ENCODE measurements at regions not wholly inside any gene's neighbourhood (a gene's known extent, or its start where the extent isn't known, plus 50 kb on each side); places are given as distances from the start of the nearest gene placed in this dataset.

DNA sequence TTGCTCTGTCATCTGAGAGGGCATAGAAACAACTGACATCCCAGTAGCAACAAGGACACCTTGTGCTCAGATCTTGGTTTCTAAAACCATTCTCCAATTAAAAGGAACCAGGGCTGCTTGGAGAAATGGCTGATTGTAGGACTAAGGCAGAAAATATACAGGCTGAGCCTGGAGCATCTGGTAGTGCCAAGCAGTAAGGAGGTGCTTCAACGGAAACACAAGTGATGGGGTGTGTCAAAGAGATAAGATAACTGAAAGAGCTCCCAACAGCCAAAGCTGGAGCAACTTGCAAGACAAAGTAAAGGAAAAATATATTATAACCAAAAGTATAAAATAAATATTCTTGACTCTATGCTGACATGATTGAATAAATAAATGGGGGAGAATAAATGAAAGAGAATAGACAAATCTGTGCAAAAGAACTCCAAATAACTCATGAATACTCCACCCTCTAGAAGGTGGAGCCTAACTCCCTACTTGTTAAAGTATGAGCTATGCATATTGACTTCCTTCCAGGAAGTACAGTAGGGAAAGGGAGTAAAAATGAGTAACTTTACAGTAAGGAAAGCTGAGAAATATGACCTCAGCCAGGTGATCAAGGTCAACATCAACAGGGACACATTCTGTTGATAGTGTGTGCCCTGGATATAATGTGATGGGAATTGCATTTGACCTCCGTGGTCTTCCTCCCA is 162.4 kb downstream of the NOC3L start:
- TF ChIP-seq, protein P1, sequence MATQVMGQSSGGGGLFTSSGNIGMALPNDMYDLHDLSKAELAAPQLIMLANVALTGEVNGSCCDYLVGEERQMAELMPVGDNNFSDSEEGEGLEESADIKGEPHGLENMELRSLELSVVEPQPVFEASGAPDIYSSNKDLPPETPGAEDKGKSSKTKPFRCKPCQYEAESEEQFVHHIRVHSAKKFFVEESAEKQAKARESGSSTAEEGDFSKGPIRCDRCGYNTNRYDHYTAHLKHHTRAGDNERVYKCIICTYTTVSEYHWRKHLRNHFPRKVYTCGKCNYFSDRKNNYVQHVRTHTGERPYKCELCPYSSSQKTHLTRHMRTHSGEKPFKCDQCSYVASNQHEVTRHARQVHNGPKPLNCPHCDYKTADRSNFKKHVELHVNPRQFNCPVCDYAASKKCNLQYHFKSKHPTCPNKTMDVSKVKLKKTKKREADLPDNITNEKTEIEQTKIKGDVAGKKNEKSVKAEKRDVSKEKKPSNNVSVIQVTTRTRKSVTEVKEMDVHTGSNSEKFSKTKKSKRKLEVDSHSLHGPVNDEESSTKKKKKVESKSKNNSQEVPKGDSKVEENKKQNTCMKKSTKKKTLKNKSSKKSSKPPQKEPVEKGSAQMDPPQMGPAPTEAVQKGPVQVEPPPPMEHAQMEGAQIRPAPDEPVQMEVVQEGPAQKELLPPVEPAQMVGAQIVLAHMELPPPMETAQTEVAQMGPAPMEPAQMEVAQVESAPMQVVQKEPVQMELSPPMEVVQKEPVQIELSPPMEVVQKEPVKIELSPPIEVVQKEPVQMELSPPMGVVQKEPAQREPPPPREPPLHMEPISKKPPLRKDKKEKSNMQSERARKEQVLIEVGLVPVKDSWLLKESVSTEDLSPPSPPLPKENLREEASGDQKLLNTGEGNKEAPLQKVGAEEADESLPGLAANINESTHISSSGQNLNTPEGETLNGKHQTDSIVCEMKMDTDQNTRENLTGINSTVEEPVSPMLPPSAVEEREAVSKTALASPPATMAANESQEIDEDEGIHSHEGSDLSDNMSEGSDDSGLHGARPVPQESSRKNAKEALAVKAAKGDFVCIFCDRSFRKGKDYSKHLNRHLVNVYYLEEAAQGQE (IDR thresholded peaks at IDR 0.05; ENCODE audit: low read depth): no peak
- TF ChIP-seq ATF3 (IDR thresholded peaks at IDR 0.05) (no peak), SRF (IDR thresholded peaks at IDR 0.05; ENCODE audit: low read depth) (no peak), ZNF274 (IDR thresholded peaks at IDR 0.05; ENCODE audit: low read depth, low read length) (no peak), POLR2AphosphoS5 (IDR thresholded peaks at IDR 0.05; ENCODE audit: low read depth, low read length) (no peak)
- TF ChIP-seq, protein P2, sequence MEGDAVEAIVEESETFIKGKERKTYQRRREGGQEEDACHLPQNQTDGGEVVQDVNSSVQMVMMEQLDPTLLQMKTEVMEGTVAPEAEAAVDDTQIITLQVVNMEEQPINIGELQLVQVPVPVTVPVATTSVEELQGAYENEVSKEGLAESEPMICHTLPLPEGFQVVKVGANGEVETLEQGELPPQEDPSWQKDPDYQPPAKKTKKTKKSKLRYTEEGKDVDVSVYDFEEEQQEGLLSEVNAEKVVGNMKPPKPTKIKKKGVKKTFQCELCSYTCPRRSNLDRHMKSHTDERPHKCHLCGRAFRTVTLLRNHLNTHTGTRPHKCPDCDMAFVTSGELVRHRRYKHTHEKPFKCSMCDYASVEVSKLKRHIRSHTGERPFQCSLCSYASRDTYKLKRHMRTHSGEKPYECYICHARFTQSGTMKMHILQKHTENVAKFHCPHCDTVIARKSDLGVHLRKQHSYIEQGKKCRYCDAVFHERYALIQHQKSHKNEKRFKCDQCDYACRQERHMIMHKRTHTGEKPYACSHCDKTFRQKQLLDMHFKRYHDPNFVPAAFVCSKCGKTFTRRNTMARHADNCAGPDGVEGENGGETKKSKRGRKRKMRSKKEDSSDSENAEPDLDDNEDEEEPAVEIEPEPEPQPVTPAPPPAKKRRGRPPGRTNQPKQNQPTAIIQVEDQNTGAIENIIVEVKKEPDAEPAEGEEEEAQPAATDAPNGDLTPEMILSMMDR (IDR thresholded peaks at IDR 0.05 in 2 of 3, conservative IDR thresholded peaks at IDR 0.05 in 1 of 3; ENCODE audit: borderline replicate concordance in 1 of 3, insufficient read depth in 1 of 3, low read depth in 2 of 3, low read length in 2 of 3): no peak
